Upper lobe of left lung (tissue), 4 donors: ENCODE measurements at regions not wholly inside any gene's neighbourhood (a gene's known extent, or its start where the extent isn't known, plus 50 kb on each side); places are given as distances from the start of the nearest gene placed in this dataset.

Experiments used
- EP300 ChIP-seq, 4 donors: sonication (generic); formaldehyde crosslinking; IDR thresholded peaks; one replicate each; pipeline ENCODE4 v1.5.1; 2017; ENCODE audit warnings: antibody characterized with exemption in 4 of 4, control low read depth in 2 of 4
- POLR2A ChIP-seq, 4 donors: fragments of 450-650 bp; IDR thresholded peaks; one replicate each; pipeline ENCODE4 v1.5.1; 2016 to 2017; ENCODE audit warnings: antibody characterized with exemption in 4 of 4, mild to moderate bottlenecking in 2 of 4
- POLR2AphosphoS5 ChIP-seq, 2 donors: sonication (generic); formaldehyde crosslinking; IDR thresholded peaks; one replicate each; pipeline ENCODE4 v1.5.1; 2017; ENCODE audit warnings: antibody characterized with exemption in 2 of 2

GRCh38 chr14:28690029-28690692 lies 76.4 kb upstream of the FOXG1 start:
- TF ChIP-seq POLR2A (IDR thresholded peaks at IDR 0.05), result no peak
- TF ChIP-seq POLR2AphosphoS5 (IDR thresholded peaks at IDR 0.05), result no peak
- no peak for TF ChIP-seq EP300 (IDR thresholded peaks at IDR 0.05)
